ENCODE measurements at regions not wholly inside any gene's neighbourhood (a gene's known extent, or its start where the extent isn't known, plus 50 kb on each side); places are given as distances from the start of the nearest gene placed in this dataset.

DNA sequence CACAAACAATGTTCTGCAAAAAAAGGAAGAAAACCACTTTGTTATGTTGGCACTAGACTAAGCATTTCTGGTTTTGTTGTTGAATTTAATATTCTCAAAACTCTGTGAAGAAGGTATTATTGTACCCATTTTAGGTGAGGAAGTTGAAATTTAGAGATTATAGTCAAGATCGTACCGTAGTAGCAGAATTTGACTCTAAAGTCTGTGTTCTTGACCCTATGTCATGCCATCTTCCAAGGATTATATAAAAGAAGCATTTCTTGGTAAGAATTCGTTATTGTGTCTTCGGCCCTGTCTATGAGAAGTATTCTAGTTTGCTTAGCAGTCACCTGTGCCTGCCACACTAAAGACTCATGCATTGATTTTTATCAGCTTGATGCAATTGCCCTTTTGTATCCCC lies 104.4 kb upstream of the MAP9 start:
- intact Hi-C loops (cut with DNase I, micrococcal nuclease): no loop called here
- no peak for DNase-seq
- H3K4me1 ChIP-seq (ENCODE audit: low read depth): no peaks in the 10 kb centered on the region
- H3K36me3 ChIP-seq (ENCODE audit: low read depth): no peaks in the 10 kb centered on the region
- no peaks in the 10 kb centered on the region for H3K9me3 ChIP-seq
- TF ChIP-seq, protein P1, sequence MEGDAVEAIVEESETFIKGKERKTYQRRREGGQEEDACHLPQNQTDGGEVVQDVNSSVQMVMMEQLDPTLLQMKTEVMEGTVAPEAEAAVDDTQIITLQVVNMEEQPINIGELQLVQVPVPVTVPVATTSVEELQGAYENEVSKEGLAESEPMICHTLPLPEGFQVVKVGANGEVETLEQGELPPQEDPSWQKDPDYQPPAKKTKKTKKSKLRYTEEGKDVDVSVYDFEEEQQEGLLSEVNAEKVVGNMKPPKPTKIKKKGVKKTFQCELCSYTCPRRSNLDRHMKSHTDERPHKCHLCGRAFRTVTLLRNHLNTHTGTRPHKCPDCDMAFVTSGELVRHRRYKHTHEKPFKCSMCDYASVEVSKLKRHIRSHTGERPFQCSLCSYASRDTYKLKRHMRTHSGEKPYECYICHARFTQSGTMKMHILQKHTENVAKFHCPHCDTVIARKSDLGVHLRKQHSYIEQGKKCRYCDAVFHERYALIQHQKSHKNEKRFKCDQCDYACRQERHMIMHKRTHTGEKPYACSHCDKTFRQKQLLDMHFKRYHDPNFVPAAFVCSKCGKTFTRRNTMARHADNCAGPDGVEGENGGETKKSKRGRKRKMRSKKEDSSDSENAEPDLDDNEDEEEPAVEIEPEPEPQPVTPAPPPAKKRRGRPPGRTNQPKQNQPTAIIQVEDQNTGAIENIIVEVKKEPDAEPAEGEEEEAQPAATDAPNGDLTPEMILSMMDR (IDR thresholded peaks at IDR 0.05): no peak
- no peak for ATAC-seq
- H3K4me3 ChIP-seq: no peak overlapping the region

DNA sequence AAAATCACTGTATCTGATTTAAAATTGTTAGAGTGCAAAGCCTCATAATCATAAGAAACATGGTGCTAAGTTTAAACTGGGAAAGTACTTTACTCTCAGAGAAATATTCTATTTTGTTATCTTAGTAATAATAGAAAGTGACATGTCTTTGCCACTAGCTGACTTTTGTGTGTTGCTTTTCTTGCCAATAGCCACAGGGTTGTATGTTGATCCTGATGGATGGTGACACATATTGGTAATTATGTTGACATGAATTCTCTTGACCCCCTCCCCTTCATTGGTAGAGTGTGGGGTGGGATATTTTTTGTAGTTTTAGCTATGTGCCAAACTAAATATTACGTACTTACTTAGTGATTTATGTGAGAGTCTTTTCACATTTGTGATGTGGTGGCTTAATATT lies 103.1 kb upstream of the MAP9 start:
- intact Hi-C loops (cut with DNase I, micrococcal nuclease): no loop called here
- no peaks in the 10 kb centered on the region for H3K9me3 ChIP-seq
- ATAC-seq (no peak), DNase-seq (no peak)
- TF ChIP-seq, protein P1 (IDR thresholded peaks at IDR 0.05): no peak
- no peak overlapping the region for H3K4me3 ChIP-seq
- no peaks in the 10 kb centered on the region for H3K36me3 ChIP-seq (ENCODE audit: low read depth)
- H3K4me1 ChIP-seq (ENCODE audit: low read depth): no peaks in the 10 kb centered on the region

DNA sequence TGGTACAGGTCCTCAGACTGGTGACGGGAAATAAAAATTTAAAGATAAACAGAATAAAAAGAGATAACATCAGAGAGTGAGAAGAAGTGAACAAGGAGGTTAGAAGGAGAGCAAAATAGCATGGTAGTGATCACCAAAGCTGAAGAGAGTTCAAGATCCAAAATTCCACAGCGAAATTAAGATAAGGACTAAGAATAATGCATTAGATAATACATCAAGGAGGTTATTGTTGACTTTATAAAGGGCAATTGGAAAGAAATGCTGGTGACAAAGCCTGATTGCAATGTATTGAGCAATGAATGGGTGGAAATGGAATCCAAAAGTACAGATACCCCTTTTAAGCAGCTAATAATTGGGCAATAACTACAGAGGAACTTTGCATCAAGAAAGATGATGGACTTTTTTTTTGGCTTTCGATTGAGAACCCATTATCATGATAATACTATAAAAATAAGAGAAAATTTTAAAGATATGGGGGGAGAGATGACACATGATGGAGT lies 101.6 kb upstream of the MAP9 start:
- no peak for ATAC-seq
- H3K4me1 ChIP-seq (ENCODE audit: low read depth): no peaks in the 10 kb centered on the region
- TF ChIP-seq, protein P1 (IDR thresholded peaks at IDR 0.05): no peak
- no peak overlapping the region for H3K4me3 ChIP-seq
- H3K36me3 ChIP-seq (ENCODE audit: low read depth): no peaks in the 10 kb centered on the region
- DNase-seq: no peak
- no peaks in the 10 kb centered on the region for H3K9me3 ChIP-seq
- intact Hi-C loops (cut with DNase I, micrococcal nuclease): no loop called here

DNA sequence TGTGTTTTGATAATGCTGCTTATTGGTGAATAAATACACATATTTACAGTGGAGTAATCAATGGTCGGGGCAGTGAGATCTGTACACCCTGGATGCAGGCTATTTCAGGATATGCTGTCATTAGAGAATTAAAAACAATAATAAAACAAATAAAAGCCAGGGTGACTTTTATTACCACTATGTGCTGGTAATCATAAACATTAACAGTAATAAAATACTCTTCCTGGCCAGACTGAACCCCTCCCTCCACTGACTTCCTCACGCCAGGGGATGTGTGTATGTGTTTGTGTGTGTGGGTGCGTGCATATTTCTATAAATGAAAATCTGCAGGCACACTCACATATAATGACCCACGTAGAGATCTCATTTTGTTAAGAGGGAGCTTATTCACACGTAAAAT lies 98.0 kb upstream of the MAP9 start:
- Histone ChIP-seq H3K4me1 (ENCODE audit: low read depth) (no peaks in the 10 kb centered on the region), H3K9me3 (no peaks in the 10 kb centered on the region), H3K4me3 (no peak overlapping the region), H3K36me3 (ENCODE audit: low read depth) (no peaks in the 10 kb centered on the region)
- TF ChIP-seq, protein P1 (IDR thresholded peaks at IDR 0.05): no peak
- DNase-seq: no peak
- intact Hi-C loops (cut with DNase I, micrococcal nuclease): no loop called here
- no peak for ATAC-seq

DNA sequence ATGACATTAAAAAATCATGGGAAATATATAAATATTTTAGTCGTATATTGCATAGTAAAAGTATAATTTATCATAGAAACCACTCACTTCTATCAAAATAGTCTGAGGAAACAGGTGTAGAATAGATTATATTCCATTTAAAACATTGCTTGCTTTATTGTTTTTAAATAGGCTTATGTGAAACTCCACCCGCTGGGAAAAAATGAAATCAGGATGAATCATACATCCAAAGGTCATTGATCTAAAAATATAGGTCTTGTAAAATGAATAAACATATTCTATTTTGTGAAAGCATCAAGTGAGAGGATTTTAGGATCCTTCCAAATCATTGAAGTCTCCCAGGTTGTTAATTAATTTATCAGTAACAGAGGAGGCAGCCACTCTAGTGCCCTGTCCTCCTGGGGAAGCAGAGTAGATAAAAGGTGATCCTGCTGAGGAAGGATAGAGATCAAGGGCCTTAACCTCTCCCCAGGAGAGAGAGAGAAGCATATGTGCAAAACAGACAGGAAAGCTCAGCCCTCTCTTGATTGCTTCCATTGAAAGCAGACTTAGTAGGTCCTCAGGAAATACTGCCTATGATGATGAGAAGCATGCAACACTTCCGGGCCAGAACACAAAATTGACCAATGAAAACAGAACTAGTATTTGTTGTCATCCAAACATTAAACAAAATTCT lies 96.8 kb upstream of the MAP9 start:
- DNase-seq (no peak), ATAC-seq (no peak)
- intact Hi-C loops (cut with DNase I, micrococcal nuclease): no loop called here
- Histone ChIP-seq H3K9me3 (no peaks in the 10 kb centered on the region), H3K4me1 (ENCODE audit: low read depth) (no peaks in the 10 kb centered on the region), H3K4me3 (no peak overlapping the region), H3K36me3 (ENCODE audit: low read depth) (no peaks in the 10 kb centered on the region)
- TF ChIP-seq, protein P1 (IDR thresholded peaks at IDR 0.05): no peak

DNA sequence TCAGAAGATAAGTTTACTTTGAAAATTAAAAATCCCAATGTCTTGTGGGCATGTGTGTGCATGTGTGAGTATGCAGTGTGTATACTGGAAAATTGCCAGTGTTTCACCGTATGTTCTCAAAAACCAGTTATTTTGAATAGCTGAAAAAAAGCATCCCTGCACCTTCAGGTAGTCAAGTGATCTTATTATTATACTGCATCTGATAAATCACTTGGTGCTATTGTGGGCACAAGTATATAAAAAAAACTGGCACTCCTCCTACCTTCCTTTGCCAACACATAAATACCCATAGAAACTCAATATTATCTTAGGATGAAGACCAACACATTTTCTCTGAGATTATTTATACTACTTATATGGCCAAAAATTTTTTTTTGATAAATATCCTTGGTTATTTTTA lies 91.5 kb upstream of the MAP9 start:
- DNase-seq (no peak), ATAC-seq (no peak)
- H3K36me3 ChIP-seq (ENCODE audit: low read depth): no peaks in the 10 kb centered on the region
- H3K9me3 ChIP-seq: no peaks in the 10 kb centered on the region
- no peak overlapping the region for H3K4me3 ChIP-seq
- no peaks in the 10 kb centered on the region for H3K4me1 ChIP-seq (ENCODE audit: low read depth)
- TF ChIP-seq, protein P1 (IDR thresholded peaks at IDR 0.05): no peak
- intact Hi-C loops (cut with DNase I, micrococcal nuclease): no loop called here

Data from mucosa of descending colon (tissue), 3 donors.